ENCODE measurements at regions not wholly inside any gene's neighbourhood (a gene's known extent, or its start where the extent isn't known, plus 50 kb on each side); places are given as distances from the start of the nearest gene placed in this dataset.
A peak's percentile ranks its signal among the peaks of the same experiment; 100 is the strongest.

DNA sequence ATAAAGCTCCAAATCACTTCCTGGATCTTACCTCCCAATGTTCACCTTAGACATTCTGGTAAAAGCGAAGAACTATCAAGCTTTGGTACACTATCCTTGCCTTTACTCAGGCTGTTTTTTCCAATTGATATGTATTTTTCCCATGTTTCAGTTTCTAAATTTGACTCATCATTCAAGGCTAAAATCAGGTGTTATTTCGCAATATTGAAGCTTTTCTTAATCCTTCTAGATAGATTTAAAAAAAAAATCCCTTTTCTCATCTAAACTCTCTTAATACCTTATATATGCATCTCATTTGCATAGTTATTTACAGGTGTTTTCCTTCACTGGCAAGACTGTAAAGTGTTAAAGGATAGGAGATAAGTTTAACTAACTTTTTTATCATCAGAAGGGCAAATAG, 608.1 kb upstream of the FAM241A start:
- peak; percentile 33 for DNase-seq (ENCODE audit: low read depth)
- TF ChIP-seq, protein P1, sequence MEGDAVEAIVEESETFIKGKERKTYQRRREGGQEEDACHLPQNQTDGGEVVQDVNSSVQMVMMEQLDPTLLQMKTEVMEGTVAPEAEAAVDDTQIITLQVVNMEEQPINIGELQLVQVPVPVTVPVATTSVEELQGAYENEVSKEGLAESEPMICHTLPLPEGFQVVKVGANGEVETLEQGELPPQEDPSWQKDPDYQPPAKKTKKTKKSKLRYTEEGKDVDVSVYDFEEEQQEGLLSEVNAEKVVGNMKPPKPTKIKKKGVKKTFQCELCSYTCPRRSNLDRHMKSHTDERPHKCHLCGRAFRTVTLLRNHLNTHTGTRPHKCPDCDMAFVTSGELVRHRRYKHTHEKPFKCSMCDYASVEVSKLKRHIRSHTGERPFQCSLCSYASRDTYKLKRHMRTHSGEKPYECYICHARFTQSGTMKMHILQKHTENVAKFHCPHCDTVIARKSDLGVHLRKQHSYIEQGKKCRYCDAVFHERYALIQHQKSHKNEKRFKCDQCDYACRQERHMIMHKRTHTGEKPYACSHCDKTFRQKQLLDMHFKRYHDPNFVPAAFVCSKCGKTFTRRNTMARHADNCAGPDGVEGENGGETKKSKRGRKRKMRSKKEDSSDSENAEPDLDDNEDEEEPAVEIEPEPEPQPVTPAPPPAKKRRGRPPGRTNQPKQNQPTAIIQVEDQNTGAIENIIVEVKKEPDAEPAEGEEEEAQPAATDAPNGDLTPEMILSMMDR (conservative IDR thresholded peaks at IDR 0.05; ENCODE audit: control insufficient read depth, insufficient read depth, low read depth, low read length), result no peak
- H3K4me3 ChIP-seq (ENCODE audit: control insufficient read depth, low read depth, low read length), result no peak overlapping the region

DNA sequence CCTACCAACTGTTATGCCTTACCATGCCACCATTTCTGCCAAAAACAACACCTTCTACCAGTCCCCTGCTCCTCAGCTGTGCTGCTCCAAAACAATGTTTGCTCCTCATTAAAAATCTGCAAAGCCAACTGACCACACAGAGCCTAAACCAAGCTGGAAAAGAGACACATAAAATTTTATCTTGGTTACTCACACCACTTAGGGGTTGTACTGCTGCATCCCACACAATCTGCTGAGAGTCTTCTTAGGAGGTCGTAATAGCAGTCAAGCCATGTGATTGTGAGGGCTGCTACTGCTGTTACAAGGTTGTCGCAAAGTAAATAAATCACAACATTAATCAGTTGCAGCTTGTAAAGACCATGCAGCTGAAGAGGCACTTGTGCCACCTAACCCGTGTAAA, 607.4 kb upstream of the FAM241A start:
- no peak overlapping the region for H3K4me3 ChIP-seq (ENCODE audit: control insufficient read depth, low read depth, low read length)
- TF ChIP-seq, protein P1 (conservative IDR thresholded peaks at IDR 0.05; ENCODE audit: control insufficient read depth, insufficient read depth, low read depth, low read length), result no peak
- peak; percentile 54 for DNase-seq (ENCODE audit: low read depth)

DNA sequence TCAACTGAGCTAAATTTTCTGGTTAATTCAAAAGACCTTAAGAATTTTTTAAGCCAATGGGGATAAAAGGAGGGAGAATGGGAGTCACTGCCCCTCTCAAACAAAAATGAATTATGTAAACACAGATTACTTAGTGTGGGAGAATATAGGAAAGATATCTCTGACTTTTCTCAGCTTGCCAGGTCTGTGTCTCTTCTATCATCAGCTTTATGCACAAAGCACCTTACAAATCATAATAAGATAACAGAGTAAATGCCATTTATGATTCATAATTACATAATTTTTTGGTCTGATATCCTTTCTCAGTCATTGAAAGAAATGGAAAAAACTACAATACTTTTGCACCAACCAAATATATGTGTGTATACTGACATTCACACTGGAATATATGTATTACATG, 604.6 kb upstream of the FAM241A start:
- no peak for DNase-seq (ENCODE audit: low read depth)
- TF ChIP-seq, protein P1 (conservative IDR thresholded peaks at IDR 0.05; ENCODE audit: control insufficient read depth, insufficient read depth, low read depth, low read length), result no peak
- no peak overlapping the region for H3K4me3 ChIP-seq (ENCODE audit: control insufficient read depth, low read depth, low read length)

DNA sequence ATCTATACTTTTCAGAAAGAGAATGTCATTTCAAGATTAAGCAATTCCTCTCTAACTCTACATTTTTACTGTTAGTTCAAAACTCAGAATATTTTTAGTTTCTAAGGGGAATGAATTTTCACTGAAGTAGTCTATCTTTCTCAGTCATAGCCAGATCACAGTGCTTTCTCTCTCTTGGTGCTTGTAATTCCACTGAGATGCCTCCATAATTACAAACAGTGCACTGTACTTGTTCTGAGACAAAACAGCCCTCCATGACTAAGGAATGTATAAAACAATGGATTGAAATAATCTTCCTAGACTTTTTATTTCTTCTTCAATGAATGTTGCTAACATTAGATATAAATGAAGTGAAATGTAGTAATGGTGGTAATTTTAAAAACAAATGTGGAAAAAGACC, 603.2 kb upstream of the FAM241A start:
- TF ChIP-seq, protein P1 (conservative IDR thresholded peaks at IDR 0.05; ENCODE audit: control insufficient read depth, insufficient read depth, low read depth, low read length), result no peak
- DNase-seq (ENCODE audit: low read depth), result peak; percentile 15
- no peak overlapping the region for H3K4me3 ChIP-seq (ENCODE audit: control insufficient read depth, low read depth, low read length)

DNA sequence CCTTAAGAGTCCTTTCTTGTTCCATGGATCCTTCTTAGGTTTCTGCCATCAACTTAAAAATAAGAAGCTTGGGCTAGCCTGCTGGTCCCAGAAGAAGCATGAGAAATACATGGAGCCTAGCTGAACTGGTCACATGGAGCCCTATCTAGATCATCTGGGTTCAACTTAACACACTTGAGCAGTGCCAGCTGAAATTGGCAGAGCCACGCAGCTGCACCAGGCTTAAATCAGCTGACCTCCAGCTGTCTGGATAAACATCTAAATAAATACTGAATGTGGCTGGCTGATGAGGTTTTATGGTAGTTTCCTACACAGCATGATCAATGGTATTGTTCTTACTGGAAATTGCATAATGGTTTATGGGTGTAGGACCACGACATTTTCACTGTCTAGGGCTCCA, 598.4 kb upstream of the FAM241A start:
- H3K4me3 ChIP-seq (ENCODE audit: control insufficient read depth, low read depth, low read length), result no peak overlapping the region
- no peak for DNase-seq (ENCODE audit: low read depth)
- TF ChIP-seq, protein P1 (conservative IDR thresholded peaks at IDR 0.05; ENCODE audit: control insufficient read depth, insufficient read depth, low read depth, low read length), result no peak

DNA sequence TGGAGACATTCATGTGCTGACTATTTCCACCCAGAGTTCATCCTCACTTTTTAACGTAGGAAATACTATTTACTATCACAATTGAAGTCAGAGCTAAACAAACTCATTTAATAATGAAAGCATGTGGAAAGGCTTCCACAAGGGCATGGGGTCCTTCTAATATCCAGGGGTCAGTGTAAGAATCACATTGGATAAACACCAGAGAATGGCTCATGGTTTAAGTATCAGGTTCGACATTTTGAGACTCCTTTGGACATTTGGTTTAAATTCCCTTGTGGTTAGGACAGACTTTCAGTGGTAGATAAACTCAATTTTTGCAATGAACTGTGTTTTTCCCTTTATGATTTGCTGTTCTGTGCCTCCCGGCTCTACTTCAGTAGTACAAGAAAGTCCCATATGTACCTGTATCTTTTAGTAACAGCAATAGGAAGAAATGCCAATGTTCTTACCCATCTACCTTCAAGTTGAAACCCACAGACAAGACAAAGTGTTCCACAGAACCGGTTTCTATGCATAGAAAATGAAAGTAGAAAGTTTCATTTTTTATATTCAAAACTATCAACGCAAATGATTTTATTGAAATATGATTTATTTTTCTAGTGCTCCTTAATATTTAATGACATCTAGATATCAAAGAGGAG, 589.0 kb upstream of the FAM241A start:
- DNase-seq (ENCODE audit: low read depth), result peak; percentile 56
- TF ChIP-seq, protein P1 (conservative IDR thresholded peaks at IDR 0.05; ENCODE audit: control insufficient read depth, insufficient read depth, low read depth, low read length), result no peak
- H3K4me3 ChIP-seq (ENCODE audit: control insufficient read depth, low read depth, low read length), result no peak overlapping the region

DNA sequence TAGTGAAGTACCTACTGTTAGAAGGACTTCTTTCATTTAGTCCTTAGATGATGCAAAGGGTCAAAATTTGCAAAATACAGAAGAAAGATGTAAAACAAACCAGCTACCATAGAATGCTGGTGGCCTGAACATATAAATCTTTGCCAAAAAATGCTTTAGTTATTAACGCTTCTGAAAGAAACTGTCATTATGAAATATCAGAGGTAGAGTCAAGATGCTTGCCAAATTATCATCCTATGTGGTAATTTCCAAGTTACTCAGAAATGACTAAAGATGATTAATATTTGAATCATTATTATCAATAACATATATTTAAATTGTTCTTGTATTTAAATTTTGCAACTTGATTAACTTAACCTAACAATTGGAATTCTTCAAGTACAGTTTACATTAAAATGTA, 588.4 kb upstream of the FAM241A start:
- H3K4me3 ChIP-seq (ENCODE audit: control insufficient read depth, low read depth, low read length), result no peak overlapping the region
- TF ChIP-seq, protein P1 (conservative IDR thresholded peaks at IDR 0.05; ENCODE audit: control insufficient read depth, insufficient read depth, low read depth, low read length), result no peak
- peak; percentile 47 for DNase-seq (ENCODE audit: low read depth)

Data from fibroblast of mammary gland (primary cell).